Loucy (cell line): ENCODE measurements at regions not wholly inside any gene's neighbourhood (a gene's known extent, or its start where the extent isn't known, plus 50 kb on each side); places are given as distances from the start of the nearest gene placed in this dataset.

ENCODE experiments used
- CTCF ChIP-seq: fragments of 200-600 bp; sonication (generic); conservative IDR thresholded peaks from 2 replicates; pipeline ENCODE4 v1.5.1; 2014; ENCODE audit warnings: mild to moderate bottlenecking, antibody characterized with exemption, low read length
- EZH2phosphoT487 ChIP-seq: fragments of 200-600 bp; IDR thresholded peaks from 2 replicates; pipeline ENCODE4 v1.6.1; 2018; ENCODE audit warnings: antibody characterized with exemption, mild to moderate bottlenecking, moderate library complexity, borderline replicate concordance

GRCh38 chr4:133324491-133324890 lies 175.4 kb downstream of the PCDH10 start:
- TF ChIP-seq CTCF, result no peak
- TF ChIP-seq EZH2phosphoT487, result no peak
